Effector CD8-positive, alpha-beta T cell (primary cell): ENCODE measurements at regions not wholly inside any gene's neighbourhood (a gene's known extent, or its start where the extent isn't known, plus 50 kb on each side); places are given as distances from the start of the nearest gene placed in this dataset.
"Not testable (repeated sequence)": the region's sequence is repeated elsewhere in the genome, so short reads cannot be mapped to it uniquely, and the experiment has no call there.

Experiments used
- DNase-seq: peaks from one replicate; lab custom pipeline; 2025; lab: John Stamatoyannopoulos, UW

DNA sequence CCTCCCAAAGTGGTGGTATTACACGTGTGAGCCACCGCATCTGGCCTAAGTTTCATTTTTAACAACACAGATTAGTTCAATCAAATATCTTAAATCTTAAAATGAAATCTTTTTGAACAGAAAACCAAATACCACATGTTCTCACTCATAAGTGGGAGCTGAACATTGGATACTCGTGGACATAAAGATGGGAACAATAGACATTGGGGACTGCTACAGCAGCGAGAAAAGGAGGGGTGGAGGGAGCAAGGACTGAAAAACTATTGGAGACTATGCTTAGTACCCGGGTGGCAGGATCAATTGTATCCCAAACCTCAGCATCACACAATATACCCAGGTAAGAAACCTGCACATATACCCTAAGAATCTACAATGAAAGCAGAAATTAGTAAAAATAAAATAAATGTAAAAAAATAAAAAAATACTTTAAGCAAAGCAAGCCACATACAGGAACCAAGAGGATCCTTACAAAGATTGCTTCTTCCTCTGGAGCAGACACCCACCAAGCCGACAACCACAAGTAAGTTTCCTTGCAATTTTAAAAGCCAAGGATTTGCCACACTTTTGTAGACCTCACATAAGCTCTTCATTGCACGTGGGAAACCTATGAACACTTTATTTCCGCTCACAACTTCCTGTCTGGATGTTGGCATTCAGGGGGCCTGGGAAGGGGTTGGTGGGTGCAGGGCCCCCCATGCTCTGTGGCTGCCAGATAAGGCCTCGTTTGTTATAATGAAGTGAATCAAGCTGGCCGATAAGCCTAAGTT lies 147.9 kb downstream of the MYCN start:
- no peak for DNase-seq

DNA sequence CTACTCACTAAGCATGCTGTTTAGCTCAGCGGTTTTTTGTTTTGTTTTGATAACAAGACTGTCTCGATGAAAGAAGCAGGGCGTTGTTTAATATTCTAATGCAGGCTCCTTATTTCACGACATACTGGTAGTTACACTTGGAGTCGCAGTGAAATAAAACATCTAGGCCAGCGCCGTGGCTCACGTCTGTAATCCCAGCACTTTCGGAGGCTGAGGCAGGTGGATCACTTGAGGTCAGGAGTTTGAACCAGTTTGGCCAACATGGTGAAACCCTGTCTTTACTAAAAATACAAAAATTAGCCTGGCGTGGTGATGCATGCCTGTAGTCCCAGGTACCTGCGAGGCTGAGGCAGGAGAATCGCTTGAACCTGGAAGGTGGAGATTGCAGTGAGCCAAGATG lies 145.8 kb downstream of the MYCN start:
- not testable (repeated sequence) for DNase-seq

DNA sequence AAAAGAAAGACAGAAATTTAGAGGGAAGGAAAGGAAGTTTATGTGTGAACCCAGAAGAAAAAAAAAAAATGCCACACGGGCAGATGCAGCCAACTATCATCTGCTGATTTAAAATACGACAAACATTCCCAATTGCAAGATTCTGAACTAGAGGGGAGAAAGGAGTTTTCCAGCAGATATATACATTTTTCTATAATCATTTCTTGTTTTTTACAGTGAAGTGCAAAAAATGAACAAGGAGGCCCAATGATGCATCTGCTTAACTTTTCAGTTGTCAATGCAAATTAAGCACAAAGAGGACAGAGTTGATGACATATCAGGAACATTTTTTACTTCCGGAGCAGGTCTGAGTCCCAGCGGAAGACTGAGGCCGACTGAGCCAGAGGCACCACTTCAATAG lies 144.7 kb downstream of the MYCN start:
- no peak for DNase-seq

DNA sequence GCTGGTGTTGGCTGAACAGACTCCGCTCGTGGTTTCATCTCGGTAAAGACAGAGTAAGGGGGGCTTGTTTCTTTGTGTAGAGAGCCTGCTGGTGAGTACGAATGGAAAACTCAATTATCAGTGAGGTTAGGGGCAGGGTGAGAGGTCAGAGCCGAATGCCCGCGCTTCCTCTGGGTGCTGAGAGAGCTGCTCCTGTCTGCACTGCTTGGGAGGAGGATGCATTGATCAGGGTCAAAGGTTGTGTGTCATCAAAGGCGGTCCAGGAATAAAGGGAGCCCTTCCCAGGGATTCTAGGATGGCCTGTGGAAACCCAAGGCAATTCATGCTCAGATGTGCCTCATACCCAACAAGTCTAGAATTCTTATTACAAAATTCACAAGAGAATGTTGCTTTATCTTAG lies 143.9 kb downstream of the MYCN start:
- DNase-seq = no peak

DNA sequence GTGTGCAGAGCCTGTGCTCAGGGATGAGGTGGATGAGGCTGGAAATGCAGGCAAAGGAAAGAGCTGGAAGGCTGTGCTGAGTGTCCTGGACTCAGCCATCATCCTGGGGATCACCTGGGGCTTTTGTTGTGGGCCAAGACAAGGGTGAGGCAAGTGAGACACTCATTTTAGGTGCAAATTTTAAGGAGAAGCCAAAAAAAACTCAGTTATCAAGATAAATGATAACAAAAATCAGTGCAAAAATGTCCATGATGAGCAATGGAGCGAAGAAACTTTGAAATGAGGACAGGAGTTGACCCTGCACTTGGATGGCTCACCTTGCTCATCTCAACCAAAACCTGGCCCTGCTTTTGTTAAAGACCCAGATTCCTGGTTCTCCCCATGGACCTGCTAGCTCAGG lies 141.9 kb downstream of the MYCN start:
- no peak for DNase-seq

DNA sequence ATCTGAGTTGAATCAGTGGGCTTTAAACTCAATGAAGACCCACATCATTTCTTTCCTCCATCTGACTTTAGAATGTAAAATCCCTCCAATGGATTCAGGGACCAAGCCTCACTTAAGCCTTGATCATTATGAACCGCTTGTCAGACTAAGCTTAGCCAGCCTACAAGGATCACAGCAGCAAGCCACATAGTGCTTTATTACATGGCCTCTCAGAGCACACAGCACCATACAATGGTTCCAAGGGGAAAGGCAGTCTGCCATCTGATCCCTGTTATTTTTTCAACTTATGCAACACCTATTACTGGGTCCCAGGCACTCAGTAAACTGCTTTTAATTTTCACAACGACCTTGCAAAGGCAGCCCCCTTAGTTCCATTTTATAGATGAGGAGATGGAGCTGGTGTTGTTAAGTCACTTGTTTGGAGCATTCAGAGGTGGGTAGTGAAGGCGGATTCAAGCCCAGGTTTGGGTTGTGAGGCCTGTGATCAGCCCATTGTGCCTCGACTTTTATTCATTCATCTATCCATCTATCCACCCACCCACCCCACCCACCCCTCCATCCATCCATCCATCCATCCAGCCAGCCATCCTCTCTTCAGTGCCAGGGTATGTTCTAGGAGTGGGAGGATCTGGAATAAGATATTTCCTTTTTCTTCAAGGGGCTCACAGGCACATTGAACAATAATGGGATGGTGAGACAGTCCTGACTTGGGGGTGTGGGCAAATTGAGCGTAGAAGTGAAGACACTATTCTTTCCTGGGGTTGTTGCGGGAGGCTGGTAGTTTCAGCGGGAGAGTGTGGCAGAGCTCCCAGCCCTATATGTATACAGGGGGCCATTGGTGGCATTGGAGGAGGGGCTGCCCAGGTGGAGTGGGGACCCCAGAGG lies 141.2 kb downstream of the MYCN start:
- DNase-seq = no peak

DNA sequence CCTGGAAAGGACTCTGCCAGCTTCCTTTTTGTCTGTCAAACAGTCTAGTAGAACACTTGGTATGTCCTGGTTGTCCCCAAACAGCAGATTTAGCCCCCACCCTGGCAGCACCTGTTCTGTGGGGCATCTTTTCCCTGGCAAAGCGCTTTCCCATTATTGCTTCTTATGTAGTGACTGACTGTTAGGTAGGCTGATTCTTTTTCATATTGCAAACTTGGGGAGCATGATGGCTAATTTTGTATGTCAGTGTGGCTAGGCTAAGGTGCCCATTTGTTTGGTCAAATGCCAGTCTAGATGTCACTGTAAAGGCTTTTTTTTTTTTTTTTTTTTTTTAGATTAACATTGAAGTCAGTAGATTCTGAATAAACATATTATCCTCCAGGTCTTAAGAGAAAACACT lies 140.2 kb downstream of the MYCN start:
- DNase-seq = no peak

DNA sequence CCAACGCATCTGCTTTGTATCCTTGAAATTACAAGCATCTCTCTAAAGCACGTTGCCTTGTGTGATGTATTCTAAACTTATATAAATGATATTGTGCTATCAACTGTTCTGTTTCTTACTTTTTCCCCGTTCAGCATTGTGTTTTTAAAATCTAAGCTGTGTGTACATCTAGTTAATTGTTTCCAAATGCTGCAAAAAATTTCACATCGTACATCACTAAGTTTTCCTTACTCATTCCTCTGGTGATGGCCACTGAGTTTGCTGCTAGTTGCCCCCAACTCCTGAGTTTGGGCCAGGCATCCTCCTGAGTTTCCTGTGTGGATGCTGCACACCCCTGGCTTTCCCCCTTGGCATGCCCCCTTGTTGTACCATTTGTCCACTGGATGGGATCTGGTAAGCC lies 139.7 kb downstream of the MYCN start:
- no peak for DNase-seq

DNA sequence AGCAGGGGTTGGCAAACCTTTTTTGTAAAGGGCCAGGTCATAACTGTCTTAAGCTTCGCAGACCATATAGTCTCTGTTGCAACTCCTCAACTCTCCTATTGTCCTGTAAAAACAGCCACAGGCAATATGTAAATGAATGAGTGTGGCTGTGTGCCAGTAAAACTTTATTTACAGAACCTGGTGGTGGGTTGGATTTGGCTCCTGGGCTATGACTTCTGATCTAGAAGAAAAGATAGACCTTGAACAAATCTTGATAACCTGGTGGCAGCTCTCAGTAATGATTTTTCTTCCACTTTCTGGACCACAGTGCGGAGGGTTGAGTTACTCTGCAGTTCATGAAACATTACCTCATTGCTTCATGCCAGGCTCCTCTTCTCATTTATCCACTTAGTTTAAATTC lies 139.3 kb downstream of the MYCN start:
- no peak for DNase-seq

DNA sequence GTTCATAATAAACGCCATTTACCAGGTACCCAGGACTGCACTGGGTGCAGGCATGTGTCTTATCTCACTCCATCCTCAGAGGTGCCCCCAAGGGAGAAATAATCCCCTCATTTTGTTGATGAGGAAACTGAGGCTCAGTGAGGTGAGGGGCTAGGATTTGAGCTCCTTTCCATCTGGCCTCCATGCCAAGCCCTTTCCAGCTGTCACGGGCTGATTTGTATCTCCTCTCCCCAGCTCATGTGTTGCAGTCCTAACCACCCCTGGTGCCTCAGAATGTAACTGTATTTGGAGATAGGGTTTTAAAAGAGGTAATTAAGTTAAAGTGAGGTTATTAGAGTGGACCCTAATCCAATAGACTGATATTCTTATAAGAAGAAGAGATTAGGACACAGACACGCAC lies 137.3 kb downstream of the MYCN start:
- DNase-seq = no peak

DNA sequence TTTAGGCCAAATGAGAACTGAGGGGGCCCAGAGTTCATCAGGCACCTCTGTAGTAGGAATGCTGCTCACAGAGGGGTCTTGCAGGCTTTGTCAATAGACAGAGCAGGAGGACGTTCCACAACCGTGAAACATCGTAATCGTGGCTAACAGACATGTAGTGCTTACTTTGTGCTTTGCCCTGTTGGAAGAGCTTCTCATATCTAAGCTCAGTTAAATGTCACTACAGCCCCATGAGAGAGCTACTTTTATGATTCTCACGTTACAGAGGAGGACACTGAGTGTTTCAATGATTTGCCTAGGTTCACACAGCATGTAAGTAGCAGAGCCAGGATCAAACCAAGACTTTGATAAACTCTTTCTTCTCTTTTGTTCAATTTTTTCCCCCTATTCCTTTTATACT lies 136.6 kb downstream of the MYCN start:
- no peak for DNase-seq

DNA sequence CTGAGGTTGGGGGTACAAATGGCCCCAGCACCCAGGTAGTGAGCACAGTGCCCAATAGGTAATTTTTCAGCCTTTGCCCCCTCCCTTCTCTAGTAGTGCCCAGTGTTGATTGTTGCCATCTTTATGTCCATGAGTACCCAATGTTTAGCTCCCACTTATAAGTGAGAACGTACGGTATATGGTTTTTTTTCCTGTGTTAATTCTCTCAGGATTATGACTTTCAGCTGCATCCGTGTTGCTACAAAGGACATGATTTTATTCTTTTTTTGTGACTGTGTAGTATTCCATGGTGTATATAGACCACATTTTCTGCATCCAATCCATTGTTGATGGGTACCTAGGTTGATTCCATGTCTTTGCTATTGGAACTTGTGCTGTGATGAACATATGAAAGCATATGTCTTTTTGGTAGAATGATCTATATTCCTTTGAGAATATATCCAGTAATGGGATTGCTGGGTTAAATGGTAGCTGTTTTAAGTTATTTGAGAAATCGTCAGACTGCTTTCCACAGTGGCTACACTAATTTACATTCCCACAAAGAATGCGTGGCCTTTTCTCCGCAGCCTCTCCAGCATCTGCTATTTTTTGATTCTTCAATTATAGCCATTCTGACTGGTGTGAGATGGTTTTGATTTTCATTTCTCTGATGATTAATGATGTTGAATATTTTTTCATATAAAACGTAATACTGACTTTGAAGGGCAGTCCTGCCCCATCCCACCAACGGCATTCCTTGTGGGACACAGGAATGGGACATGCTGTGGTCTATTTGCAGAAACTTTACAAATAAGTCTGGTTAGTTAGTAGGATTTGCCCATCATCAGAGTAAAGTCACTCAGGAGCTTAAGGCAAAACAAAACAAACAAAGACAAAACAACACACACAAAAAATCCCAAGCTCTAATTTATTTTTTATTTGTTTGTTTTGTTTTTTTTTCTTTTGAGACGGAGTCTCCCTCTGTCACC lies 135.0 kb downstream of the MYCN start:
- no peak for DNase-seq

DNA sequence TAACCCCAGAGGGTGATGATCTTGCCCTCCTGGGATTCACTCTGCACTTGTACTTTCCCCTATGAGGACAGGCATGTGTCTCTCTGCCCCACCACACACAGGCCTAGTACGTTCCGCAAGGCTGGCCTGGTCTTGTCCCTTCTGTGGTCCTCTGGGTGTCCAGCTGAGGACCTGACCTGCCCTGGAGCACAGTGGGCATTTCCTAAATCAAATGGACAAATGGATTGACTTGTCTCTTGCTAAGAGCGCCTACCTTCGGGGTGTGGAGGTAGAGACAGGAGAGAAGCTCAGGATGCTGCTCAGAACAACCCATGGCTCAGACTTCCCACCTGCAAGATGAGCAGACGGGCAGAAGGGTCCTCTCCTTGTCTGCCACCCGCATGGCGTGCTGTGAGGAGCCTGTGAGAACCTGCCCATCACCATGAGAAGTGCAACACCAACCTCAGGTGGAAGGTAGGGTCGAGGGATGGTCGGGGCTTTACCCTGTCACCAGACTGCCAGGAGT lies 133.6 kb downstream of the MYCN start:
- no peak for DNase-seq

DNA sequence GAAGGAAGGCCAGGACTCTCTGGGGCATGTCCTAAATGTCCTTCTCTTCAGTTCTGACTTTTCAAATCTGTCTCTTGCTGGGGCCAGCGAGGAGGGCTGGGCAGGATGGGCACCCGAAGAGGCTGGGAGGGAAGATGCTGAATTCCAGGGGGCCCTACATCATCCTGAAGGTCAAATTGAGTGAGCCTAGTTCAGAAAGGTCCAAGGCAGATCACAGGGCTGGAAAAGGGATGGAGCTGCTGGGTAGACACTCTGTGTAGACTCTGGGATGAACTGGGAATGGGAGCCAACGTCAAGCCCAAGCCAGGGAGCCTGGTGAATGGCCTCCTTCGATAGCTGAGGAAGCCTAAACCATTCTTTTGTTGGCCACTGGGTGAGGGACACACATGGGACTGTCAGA lies 133.1 kb downstream of the MYCN start:
- no peak for DNase-seq

DNA sequence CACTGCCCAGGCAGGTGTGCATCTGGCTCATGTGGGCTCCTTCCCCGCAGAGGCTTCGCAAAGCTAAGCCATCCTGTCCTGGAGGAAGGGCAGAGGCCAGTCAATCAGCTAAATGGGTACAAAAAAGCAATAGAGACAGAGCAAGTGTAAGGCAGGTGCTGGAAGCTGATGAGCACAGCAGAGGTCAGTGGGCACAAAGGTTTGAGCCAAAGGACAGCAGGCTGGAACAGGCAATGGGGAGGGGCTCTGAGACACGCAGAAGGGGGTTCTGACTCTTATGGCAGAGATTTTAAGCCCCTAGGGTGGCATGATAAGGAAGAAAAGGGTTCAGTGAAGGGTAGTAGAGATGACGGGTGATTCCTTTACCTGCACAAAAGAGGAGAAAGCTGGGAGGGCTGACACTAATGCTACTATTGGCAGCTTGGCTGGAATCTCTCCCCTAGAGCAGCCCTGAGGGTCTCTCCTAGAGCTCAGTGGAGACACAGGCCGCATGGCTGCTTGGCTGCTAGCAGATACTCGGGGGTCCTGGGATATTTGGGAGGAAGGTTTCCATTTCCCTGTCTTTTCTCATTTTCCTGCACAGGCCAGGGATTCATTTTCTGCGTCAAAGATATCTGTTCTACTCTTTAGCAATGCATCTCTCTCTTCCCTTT lies 132.4 kb downstream of the MYCN start:
- no peak for DNase-seq

DNA sequence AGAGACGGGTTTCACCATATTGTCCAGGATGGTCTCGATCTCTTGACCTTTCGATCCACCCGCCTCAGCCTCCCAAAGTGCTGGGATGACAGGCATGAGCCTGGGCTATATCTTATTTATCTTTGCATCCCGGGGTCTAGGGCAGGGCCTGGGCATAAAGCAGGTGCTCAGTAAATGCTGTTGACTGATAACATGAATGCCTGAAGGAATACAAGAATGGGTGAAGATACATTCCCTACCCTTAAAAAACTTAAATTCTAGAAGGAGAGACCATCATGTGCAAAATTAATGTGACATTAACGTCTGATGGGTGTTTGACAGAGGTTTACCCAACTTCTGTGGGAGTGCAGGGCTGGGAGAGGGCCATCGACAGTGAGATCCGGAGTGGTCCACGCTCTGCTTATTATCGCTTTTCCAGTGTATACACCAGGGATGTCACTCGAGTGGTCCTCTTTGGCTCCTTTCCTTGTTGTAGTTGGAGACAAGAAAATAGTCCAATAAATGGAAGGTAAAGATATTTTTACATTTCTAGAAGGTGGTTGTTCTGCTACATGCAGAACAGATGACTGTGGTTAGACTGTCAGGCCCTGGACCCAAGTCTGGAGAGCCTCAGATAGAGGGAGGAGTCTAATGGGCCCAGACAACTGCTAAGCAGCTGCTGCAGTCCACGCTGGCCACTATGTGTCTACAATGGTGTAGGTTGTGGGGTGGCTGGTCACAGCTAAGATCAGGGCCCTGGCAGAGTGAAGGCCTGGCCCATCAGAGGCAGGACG lies 131.7 kb downstream of the MYCN start:
- DNase-seq = no peak

DNA sequence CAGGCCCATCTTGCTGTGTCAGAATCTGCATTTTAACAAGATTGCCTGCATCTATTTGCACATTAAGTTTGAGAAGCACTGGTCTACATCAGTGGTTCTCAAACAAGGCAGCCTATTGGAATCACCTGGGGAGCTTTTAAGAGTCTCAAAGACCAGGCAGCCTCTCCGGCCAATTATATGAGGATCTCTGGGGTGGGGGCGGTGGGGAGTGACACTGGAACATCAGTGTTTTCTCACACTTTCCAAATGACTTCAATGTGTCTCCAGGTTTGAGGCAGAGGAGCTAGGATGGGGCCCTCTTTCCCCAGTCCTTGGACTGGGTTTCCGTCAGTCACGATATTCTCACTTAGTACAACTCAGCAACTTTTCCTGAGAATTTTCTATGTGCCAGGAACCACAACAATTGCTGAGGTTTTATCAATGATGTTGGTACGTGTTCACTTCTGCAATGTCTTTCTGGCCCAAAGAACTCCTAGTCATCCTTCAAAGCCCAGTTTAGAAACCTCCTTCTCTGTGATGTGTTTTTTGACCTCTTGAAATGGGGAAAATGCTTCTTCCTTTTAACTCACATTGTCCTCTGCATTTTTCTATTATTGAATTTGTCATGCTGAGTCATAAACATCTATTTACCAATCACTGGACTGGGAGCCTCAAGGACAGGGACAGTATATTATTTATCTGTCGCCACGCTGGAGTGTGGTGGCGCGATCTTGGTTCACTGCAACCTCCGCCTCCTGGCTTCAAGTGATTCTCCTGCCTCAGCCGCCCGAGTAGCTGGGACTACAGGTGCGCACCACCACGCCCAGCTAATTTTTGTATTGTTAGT lies 130.9 kb downstream of the MYCN start:
- no peak for DNase-seq

DNA sequence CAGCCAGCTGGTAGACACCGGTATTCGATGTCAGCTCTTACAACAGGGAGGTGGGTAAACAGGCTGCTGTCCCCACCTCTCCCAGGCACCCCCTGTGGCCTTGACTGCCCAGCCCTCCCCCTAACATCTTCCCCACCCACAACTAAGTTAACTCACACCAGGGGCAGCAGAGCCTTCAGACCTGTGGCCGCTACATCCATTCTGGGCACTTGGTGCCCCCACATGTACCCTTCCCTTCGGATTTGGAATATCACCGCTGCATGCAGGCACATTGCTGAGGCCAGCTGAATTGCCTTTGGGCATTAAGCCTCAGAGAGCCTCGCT lies 130.3 kb downstream of the MYCN start:
- DNase-seq = no peak

DNA sequence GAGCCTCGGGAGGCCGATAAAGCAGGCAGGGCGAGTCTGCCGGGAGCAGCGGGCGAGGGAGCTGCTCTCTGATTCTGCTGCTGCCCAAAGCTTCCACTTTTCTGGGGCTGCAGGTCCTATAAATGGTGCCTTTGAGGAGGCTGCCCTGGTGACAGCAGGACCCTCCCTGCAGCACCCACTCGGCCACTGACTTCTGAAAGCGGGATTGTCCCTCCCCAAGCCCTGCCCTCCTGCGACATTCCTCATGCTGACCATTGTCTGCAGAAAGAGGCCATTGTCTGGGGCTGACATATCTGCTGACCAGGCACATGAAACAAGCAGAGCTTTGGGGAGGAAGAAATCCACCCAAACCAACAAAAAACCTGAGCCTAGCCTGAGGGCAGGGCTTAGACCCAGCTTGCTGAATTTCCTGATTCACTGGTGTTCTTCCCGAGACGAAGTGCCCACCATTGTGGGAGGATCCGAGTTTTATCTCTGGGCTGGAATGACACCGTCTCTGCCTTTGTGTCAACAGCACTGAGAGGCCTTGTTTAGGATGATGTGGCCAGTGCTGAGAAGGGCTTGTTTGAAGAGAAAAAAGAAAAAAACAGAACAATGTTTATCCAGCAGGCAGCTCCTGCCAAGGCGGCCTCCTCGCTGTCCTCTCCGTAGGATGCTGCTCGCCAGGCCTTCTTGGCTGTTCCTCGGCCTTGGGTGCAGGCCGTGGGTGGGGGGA lies 129.7 kb downstream of the MYCN start:
- DNase-seq = no peak

DNA sequence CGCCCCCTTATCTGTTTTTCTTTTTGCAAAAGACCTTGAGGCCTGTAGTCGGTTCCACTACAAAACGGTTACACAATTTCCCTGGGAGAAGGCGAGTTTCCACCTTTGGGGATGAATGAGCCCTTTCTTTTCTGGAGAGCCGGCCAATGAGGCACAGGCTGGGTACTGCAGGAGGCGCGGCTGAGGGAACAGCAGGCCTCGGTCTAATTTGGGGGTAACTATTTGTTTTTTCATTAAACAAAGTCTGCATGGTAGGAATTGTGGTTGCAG lies 129.2 kb downstream of the MYCN start:
- DNase-seq = no peak
